GM12891 (cell line): ENCODE measurements at regions not wholly inside any gene's neighbourhood (a gene's known extent, or its start where the extent isn't known, plus 50 kb on each side); places are given as distances from the start of the nearest gene placed in this dataset.

Experiments
- POLR2A ChIP-seq: IDR thresholded peaks from 2 replicates; pipeline ENCODE4 v1.6.1; 2011; ENCODE audit warnings: low read depth, low read length, control low read depth
- POLR2AphosphoS5 ChIP-seq: IDR thresholded peaks from 2 replicates; pipeline ENCODE4 v1.6.1; 2011; ENCODE audit warnings: low read depth, low read length, control low read depth
- POU2F2 ChIP-seq: IDR thresholded peaks from 2 replicates; pipeline ENCODE4 v1.6.1; 2011; ENCODE audit warnings: low read depth, mild to moderate bottlenecking, control low read depth, low read length, moderate library complexity
- SPI1 ChIP-seq: IDR thresholded peaks from 2 replicates; pipeline ENCODE4 v1.6.1; 2011; ENCODE audit warnings: low read depth, low read length, control low read depth
- TAF1 ChIP-seq: IDR thresholded peaks from 2 replicates; pipeline ENCODE4 v1.6.1; 2011; ENCODE audit warnings: low read depth, low read length, control low read depth

- no peak for TF ChIP-seq POLR2AphosphoS5
- TF ChIP-seq POLR2A, result no peak
- no peak for TF ChIP-seq TAF1
- no peak for TF ChIP-seq SPI1
- no peak for TF ChIP-seq POU2F2
Observed at GRCh38 chr12:127654383-127654985, 612.5 kb upstream of the TMEM132C start.
